SK-N-SH (cell line): ENCODE measurements at regions not wholly inside any gene's neighbourhood (a gene's known extent, or its start where the extent isn't known, plus 50 kb on each side); places are given as distances from the start of the nearest gene placed in this dataset.

Experiments
- CTCF ChIA-PET: fragments of 300-600, 350-600 bp; formaldehyde crosslinking; extraction: SDS; loops from one replicate; lab custom pipeline; 2021; lab: Yijun Ruan, JAX
- POLR2A ChIA-PET: fragments of 350-600 bp; sonication (Branson Sonifier 250); formaldehyde crosslinking; extraction: SDS; loops from one replicate; lab custom pipeline; 2020; ENCODE audit warnings: antibody characterized with exemption, inconsistent platforms; lab: Yijun Ruan, JAX
- DNase-seq: peaks from one replicate; pipeline ENCODE4 v3.0.0; 2012
- H2AFZ ChIP-seq: fragments of 200-600 bp; sonication (generic); 2 replicates; pipeline ENCODE4 v1.8.1; 2016; ENCODE audit warnings: antibody characterized with exemption, mild to moderate bottlenecking, low read depth
- H3F3A ChIP-seq: fragments of 200-600 bp; sonication (generic); replicated peaks from 2 replicates; pipeline ENCODE3; 2016; ENCODE audit warnings: antibody characterized with exemption, mild to moderate bottlenecking; ENCODE audit not compliant: insufficient read depth
- H3K27ac ChIP-seq, 2 experiments: fragments of 200-500 bp in 1 of 2; fragments of 200-600 bp in 1 of 2; sonication (Bioruptor generic) in 1 of 2; sonication (generic), shearing (Covaris generic) in 1 of 2; 2 replicates each; pipeline versions ENCODE4 v1.5.1 to v1.6.1; 2014 to 2016; ENCODE audit warnings: low read depth in 2 of 2, inconsistent platforms in 1 of 2, low read length in 1 of 2, mild to moderate bottlenecking in 1 of 2, mixed read lengths in 1 of 2
- H3K27me3 ChIP-seq: fragments of 200-600 bp; sonication (generic), shearing (Covaris generic); 2 replicates; pipeline ENCODE4 v1.6.1; 2016; ENCODE audit warnings: mixed run types; ENCODE audit not compliant: insufficient read depth
- H3K36me3 ChIP-seq, 2 experiments: fragments of 200-500 bp in 1 of 2; fragments of 200-600 bp in 1 of 2; sonication (Bioruptor generic) in 1 of 2; sonication (generic) in 1 of 2; replicated peaks in 1 of 2; 2 replicates each; pipeline versions ENCODE3 to v1.5.1; 2014 to 2016; ENCODE audit warnings: low read length in 1 of 2, mild to moderate bottlenecking in 1 of 2; ENCODE audit not compliant: insufficient read depth in 2 of 2, control insufficient read depth in 1 of 2
- H3K4me1 ChIP-seq, 2 experiments: fragments of 200-500 bp in 1 of 2; fragments of 200-600 bp in 1 of 2; sonication (Bioruptor generic) in 1 of 2; sonication (generic), shearing (Covaris generic) in 1 of 2; 2 replicates each; pipeline versions ENCODE4 v1.5.1 to v1.6.1; 2014 to 2016; ENCODE audit warnings: low read depth in 1 of 2, low read length in 1 of 2, mixed run types in 1 of 2; ENCODE audit not compliant: insufficient read depth in 2 of 2, control insufficient read depth in 1 of 2
- H3K4me2 ChIP-seq: fragments of 200-600 bp; sonication (generic), shearing (Covaris generic); 2 replicates; pipeline ENCODE4 v1.6.1; 2017; ENCODE audit warnings: mixed run types
- H3K4me3 ChIP-seq, 2 experiments: fragments of 200-500 bp in 1 of 2; fragments of 200-600 bp in 1 of 2; sonication (Bioruptor generic) in 1 of 2; sonication (generic), shearing (Covaris generic) in 1 of 2; 2 replicates each; pipeline versions ENCODE4 v1.5.1 to v1.8.1; 2014 to 2016; ENCODE audit warnings: low read depth in 2 of 2, inconsistent platforms in 1 of 2, low read length in 1 of 2, mild to moderate bottlenecking in 1 of 2, mixed read lengths in 1 of 2, moderate library complexity in 1 of 2
- H3K79me2 ChIP-seq: fragments of 200-600 bp; sonication (generic); 2 replicates; pipeline ENCODE4 v1.8.1; 2017; ENCODE audit warnings: mild to moderate bottlenecking; ENCODE audit not compliant: insufficient read depth
- H3K9ac ChIP-seq: fragments of 200-600 bp; sonication (generic); 2 replicates; pipeline ENCODE4 v1.6.1; 2017; ENCODE audit warnings: mixed run types
- H3K9me2 ChIP-seq: fragments of 200-600 bp; sonication (generic); 2 replicates; pipeline ENCODE4 v1.6.1; 2017; ENCODE audit warnings: mixed run types
- H3K9me3 ChIP-seq: fragments of 200-600 bp; sonication (generic); 2 replicates; pipeline ENCODE4 v1.6.1; 2017; ENCODE audit warnings: mixed run types, mild to moderate bottlenecking, moderate library complexity
- H4K20me1 ChIP-seq: fragments of 200-600 bp; sonication (generic); 2 replicates; pipeline ENCODE4 v1.6.1; 2017; ENCODE audit warnings: mild to moderate bottlenecking, mixed run types; ENCODE audit not compliant: insufficient read depth
- CHD2 ChIP-seq: fragments of 150-350 bp; IDR thresholded peaks from 2 replicates; pipeline ENCODE4 v1.6.1; 2018; ENCODE audit warnings: low read length; ENCODE audit not compliant: partially characterized antibody
- ELF1 ChIP-seq: IDR thresholded peaks from 2 replicates; pipeline ENCODE4 v1.4.0; 2012
- FOSL2 ChIP-seq: IDR thresholded peaks from 2 replicates; pipeline ENCODE4 v1.4.0; 2012; ENCODE audit warnings: low read depth, mild to moderate bottlenecking, moderate library complexity, borderline replicate concordance
- FOXJ3 ChIP-seq: sonication (generic); formaldehyde crosslinking; IDR thresholded peaks from 2 replicates; pipeline ENCODE4 v1.5.1; 2020; ENCODE audit warnings: mild to moderate bottlenecking, missing genetic modification reagents
- FOXM1 ChIP-seq: IDR thresholded peaks from 2 replicates; pipeline ENCODE4 v1.4.0; 2012; ENCODE audit warnings: low read depth, mild to moderate bottlenecking
- GABPA ChIP-seq: IDR thresholded peaks from 2 replicates; pipeline ENCODE4 v1.4.0; 2012; ENCODE audit warnings: low read depth, mild to moderate bottlenecking
- MAX ChIP-seq: IDR thresholded peaks from 2 replicates; pipeline ENCODE4 v1.4.0; 2012; ENCODE audit warnings: low read depth
- MEF2A ChIP-seq: IDR thresholded peaks from 2 replicates; pipeline ENCODE4 v1.4.0; 2012; ENCODE audit warnings: low read depth, borderline replicate concordance
- NFIC ChIP-seq: IDR thresholded peaks from 2 replicates; pipeline ENCODE4 v1.4.0; 2012; ENCODE audit warnings: borderline replicate concordance
- POLR2AphosphoS5 ChIP-seq: IDR thresholded peaks from 2 replicates; pipeline ENCODE4 v1.6.1; 2012; ENCODE audit warnings: low read depth, low read length
- RCOR1 ChIP-seq: fragments of 150-350 bp; IDR thresholded peaks from 2 replicates; pipeline ENCODE4 v1.6.1; 2017; ENCODE audit warnings: antibody characterized with exemption, low read length
- REST ChIP-seq: IDR thresholded peaks from 2 replicates; pipeline ENCODE4 v1.6.1; 2012; ENCODE audit warnings: mild to moderate bottlenecking, low read depth, low read length, moderate library complexity
- RFX5 ChIP-seq: IDR thresholded peaks from 2 replicates; pipeline ENCODE4 v1.6.1; 2012; ENCODE audit warnings: mild to moderate bottlenecking, improper control_type of control experiment, low read length
- RXRA ChIP-seq: IDR thresholded peaks from 2 replicates; pipeline ENCODE4 v1.4.0; 2012; ENCODE audit warnings: low read depth, mild to moderate bottlenecking, borderline replicate concordance
- SIN3A ChIP-seq: IDR thresholded peaks from 2 replicates; pipeline ENCODE4 v1.6.1; 2012; ENCODE audit warnings: low read depth, mild to moderate bottlenecking, low read length, moderate library complexity, borderline replicate concordance
- TAF1 ChIP-seq: IDR thresholded peaks from 2 replicates; pipeline ENCODE4 v1.6.1; 2012; ENCODE audit warnings: low read depth, mild to moderate bottlenecking, low read length, moderate library complexity, borderline replicate concordance
- TCF12 ChIP-seq: IDR thresholded peaks from 2 replicates; pipeline ENCODE4 v1.4.0; 2012
- USF2 ChIP-seq: fragments of 150-350 bp; IDR thresholded peaks from 2 replicates; pipeline ENCODE4 v1.6.1; 2017; ENCODE audit warnings: antibody characterized with exemption, low read length, low read depth, borderline replicate concordance
- YY1 ChIP-seq: IDR thresholded peaks from 2 replicates; pipeline ENCODE4 v1.4.0; 2012; ENCODE audit warnings: low read depth, mild to moderate bottlenecking
- WGBS: methylation state at CpG from one replicate; pipeline ENCODE4 v1.1.6; 2017; ENCODE audit warnings: low lambda C conversion rate; 5-methylcytosine and 5-hydroxymethylcytosine counted together

GRCh38 chr15:97115761-97116070 is 785.2 kb downstream of the NR2F2 start:
- no peaks in the 10 kb centered on the region for H3K9me3 ChIP-seq
- no peak for DNase-seq
- 6% methylated on average over 3 of the region's 3 CpGs for WGBS
- no peaks in the 10 kb centered on the region for H3K27me3 ChIP-seq
- no peaks in the 10 kb centered on the region for H3K4me1 ChIP-seq
- H4K20me1 ChIP-seq: no peaks in the 10 kb centered on the region
- no peaks in the 10 kb centered on the region for H3K79me2 ChIP-seq
- TF ChIP-seq MAX (no peak), REST (no peak), TAF1 (no peak), ELF1 (no peak), POLR2AphosphoS5 (no peak), MEF2A (no peak), USF2 (no peak), NFIC (no peak), FOSL2 (no peak), TCF12 (no peak), RXRA (no peak), YY1 (no peak), RFX5 (no peak)
- H3K9me2 ChIP-seq: no peaks in the 10 kb centered on the region
- no peak overlapping the region for H2AFZ ChIP-seq
- no peak overlapping the region for H3K27ac ChIP-seq
- ChIA-PET CTCF (no interaction called here), POLR2A (no interaction called here)
- no peaks in the 10 kb centered on the region for H3K36me3 ChIP-seq
- no peak overlapping the region for H3K4me2 ChIP-seq
- no peak overlapping the region for H3K4me3 ChIP-seq
- no peak overlapping the region for H3K9ac ChIP-seq
- H3F3A ChIP-seq: no peaks in the 10 kb centered on the region

- H3K9ac ChIP-seq: no peak overlapping the region
- H3K9me2 ChIP-seq: no peaks in the 10 kb centered on the region
- H4K20me1 ChIP-seq: no peaks in the 10 kb centered on the region
- H3K79me2 ChIP-seq: no peaks in the 10 kb centered on the region
- no peaks in the 10 kb centered on the region for H3K36me3 ChIP-seq
- TF ChIP-seq FOXM1 (no peak), RXRA (no peak), SIN3A (no peak), FOXJ3 (CRISPR knock-in tag) (no peak), CHD2 (no peak), RCOR1 (no peak), GABPA (no peak), REST (no peak)
- H3K27ac ChIP-seq: no peak overlapping the region
- H3K27me3 ChIP-seq: no peaks in the 10 kb centered on the region
- no peak overlapping the region for H3K4me3 ChIP-seq
- peaks cover 5% of the 10 kb centered on the region; the same call in 1 of the 2 replicates for H3K9me3 ChIP-seq
- 6% methylated on average over 4 of the region's 4 CpGs for WGBS
- H3F3A ChIP-seq: no peaks in the 10 kb centered on the region
- ChIA-PET CTCF (interaction anchor here (1.0 kb wide), 1 partner anchor 12 kb away, joined by 3 read pairs; no protein-coding TSS in a partner anchor), POLR2A (no interaction called here)
- no peak overlapping the region for H3K4me2 ChIP-seq
- no peak overlapping the region for H2AFZ ChIP-seq
- no peak for DNase-seq
- no peaks in the 10 kb centered on the region for H3K4me1 ChIP-seq
Observed at GRCh38 chr15:97124790-97125189, 794.3 kb downstream of the NR2F2 start.
